OCI-LY7 (cell line): ENCODE measurements at regions not wholly inside any gene's neighbourhood (a gene's known extent, or its start where the extent isn't known, plus 50 kb on each side); places are given as distances from the start of the nearest gene placed in this dataset.
"Not testable (repeated sequence)": the region's sequence is repeated elsewhere in the genome, so short reads cannot be mapped to it uniquely, and the experiment has no call there.

Experiments used
- BruUV-seq: library from RNA; stranded (reverse); fragments of 400-500 nt; replicated peaks from 2 replicates; lab custom pipeline; 2021; lab: Mats Ljungman, UMichigan
- CTCF ChIA-PET: fragments of 300-600 bp; sonication (Branson Sonifier 250); formaldehyde crosslinking; loops from one replicate; lab custom pipeline; 2022; ENCODE audit warnings: antibody characterized with exemption; ENCODE audit not compliant: unreplicated experiment; lab: Charles Lee
- POLR2A ChIA-PET: fragments of 300-600 bp; sonication (Branson Sonifier 250); formaldehyde crosslinking; loops from one replicate; lab custom pipeline; 2022; ENCODE audit warnings: antibody characterized with exemption; lab: Charles Lee
- DNase-seq: peaks from one replicate; pipeline ENCODE4 v3.0.0-alpha.2; 2015; ENCODE audit warnings: low spot score
- H2AFZ ChIP-seq: fragments of 200-600 bp; sonication (generic), shearing (Covaris generic); 2 replicates; pipeline ENCODE4 v1.6.1; 2014; ENCODE audit warnings: mild to moderate bottlenecking, antibody characterized with exemption, low read length, moderate library complexity
- H3K27ac ChIP-seq: fragments of 200-600 bp; sonication (generic); 2 replicates; pipeline ENCODE4 v1.5.1; 2014; ENCODE audit warnings: mixed run types, low read depth, mild to moderate bottlenecking, moderate library complexity, low read length, inconsistent platforms; ENCODE audit not compliant: poor library complexity, severe bottlenecking
- H3K36me3 ChIP-seq: fragments of 200-600 bp; sonication (generic); 2 replicates; pipeline ENCODE4 v1.6.1; 2014; ENCODE audit warnings: mild to moderate bottlenecking, antibody characterized with exemption, low read length, moderate library complexity, mixed read lengths; ENCODE audit not compliant: insufficient read depth
- H3K4me1 ChIP-seq: fragments of 200-600 bp; sonication (generic); 2 replicates; pipeline ENCODE4 v1.5.1; 2014; ENCODE audit warnings: mild to moderate bottlenecking, low read length; ENCODE audit not compliant: insufficient read depth, poor library complexity, severe bottlenecking
- H3K4me2 ChIP-seq: fragments of 200-600 bp; sonication (generic); 2 replicates; pipeline ENCODE4 v1.6.1; 2014; ENCODE audit warnings: mild to moderate bottlenecking, low read length
- H3K4me3 ChIP-seq: fragments of 200-600 bp; sonication (generic); 2 replicates; pipeline ENCODE4 v1.5.1; 2014; ENCODE audit warnings: mild to moderate bottlenecking, low read depth, low read length; ENCODE audit not compliant: poor library complexity, severe bottlenecking
- H3K79me2 ChIP-seq: fragments of 200-600 bp; sonication (generic); 2 replicates; pipeline ENCODE4 v1.6.1; 2016; ENCODE audit warnings: low read depth, mild to moderate bottlenecking, low read length, moderate library complexity, mixed read lengths; ENCODE audit not compliant: insufficient read depth
- H3K9me2 ChIP-seq: fragments of 200-600 bp; sonication (generic); 2 replicates; pipeline ENCODE4 v1.6.1; 2016; ENCODE audit warnings: mild to moderate bottlenecking, low read length, mixed read lengths; ENCODE audit not compliant: insufficient read depth
- H3K9me3 ChIP-seq: fragments of 200-600 bp; sonication (generic); 2 replicates; pipeline ENCODE4 v1.6.1; 2014; ENCODE audit warnings: mild to moderate bottlenecking, mixed run types, low read length, mixed read lengths
- H4K20me1 ChIP-seq: fragments of 200-600 bp; sonication (generic); 2 replicates; pipeline ENCODE4 v1.6.1; 2014; ENCODE audit warnings: mild to moderate bottlenecking, antibody characterized with exemption, low read length, moderate library complexity, mixed read lengths; ENCODE audit not compliant: insufficient read depth
- CTCF ChIP-seq: fragments of 200-600 bp; sonication (generic); conservative IDR thresholded peaks from 2 replicates; pipeline ENCODE4 v1.5.1; 2014; ENCODE audit warnings: mild to moderate bottlenecking, antibody characterized with exemption, low read length, moderate library complexity, mixed read lengths
- EZH2phosphoT487 ChIP-seq: fragments of 200-600 bp; sonication (generic); IDR thresholded peaks from 2 replicates; pipeline ENCODE4 v1.6.1; 2018; ENCODE audit warnings: low read depth, borderline replicate concordance, mild to moderate bottlenecking, mixed run types, antibody characterized with exemption, low read length, moderate library complexity, mixed read lengths
- intact Hi-C: fragments of 100-400 bp; cut with micrococcal nuclease; formaldehyde crosslinking; loops from one replicate; pipeline ENCODE4 v1.10.0; 2022; ENCODE audit not compliant: unreplicated experiment

- no peaks in the 10 kb centered on the region for H3K79me2 ChIP-seq
- ChIA-PET POLR2A (no interaction called here), CTCF (no interaction called here)
- no peak for TF ChIP-seq CTCF
- TF ChIP-seq EZH2phosphoT487: no peak
- intact Hi-C loops: no loop called here
- no peak for DNase-seq
- no peak overlapping the region for H2AFZ ChIP-seq
- H3K4me1 ChIP-seq: no peaks in the 10 kb centered on the region
- no peak overlapping the region for H3K4me2 ChIP-seq
- no TSS peak for BruUV-seq
- no peaks in the 10 kb centered on the region for H4K20me1 ChIP-seq
- no peak overlapping the region for H3K4me3 ChIP-seq
- H3K9me2 ChIP-seq: no peaks in the 10 kb centered on the region
- H3K36me3 ChIP-seq: no peaks in the 10 kb centered on the region
- no peaks in the 10 kb centered on the region for H3K9me3 ChIP-seq
- H3K27ac ChIP-seq: no peak overlapping the region
Measured at GRCh38 chr7:91573405-91573804, 307.1 kb downstream of the MTERF1 start.

GRCh38 chr7:91576459-91576858 is 304.0 kb downstream of the MTERF1 start:
- CTCF ChIA-PET, H3K4me2 ChIP-seq, intact Hi-C loops, POLR2A ChIA-PET, H2AFZ ChIP-seq, BruUV-seq, DNase-seq, H3K79me2 ChIP-seq, H3K4me3 ChIP-seq, H3K4me1 ChIP-seq, H3K9me3 ChIP-seq, H4K20me1 ChIP-seq, H3K9me2 ChIP-seq, H3K27ac ChIP-seq, H3K36me3 ChIP-seq: not testable (repeated sequence)

- H3K36me3 ChIP-seq: no peaks in the 10 kb centered on the region
- no peak overlapping the region for H3K27ac ChIP-seq
- TF ChIP-seq CTCF (no peak), EZH2phosphoT487 (no peak)
- H3K4me2 ChIP-seq: no peak overlapping the region
- no peaks in the 10 kb centered on the region for H3K9me3 ChIP-seq
- BruUV-seq: no TSS peak
- intact Hi-C loops: no loop called here
- no peaks in the 10 kb centered on the region for H3K79me2 ChIP-seq
- POLR2A ChIA-PET: interaction anchor here (0.7 kb wide), 1 partner anchor 518 kb away, joined by 3 read pairs; no protein-coding TSS in a partner anchor
- no peaks in the 10 kb centered on the region for H3K9me2 ChIP-seq
- CTCF ChIA-PET: no interaction called here
- no peaks in the 10 kb centered on the region for H4K20me1 ChIP-seq
- H3K4me3 ChIP-seq: no peak overlapping the region
- DNase-seq: no peak
- H2AFZ ChIP-seq: no peak overlapping the region
- H3K4me1 ChIP-seq: no peaks in the 10 kb centered on the region
Measured at GRCh38 chr7:91579837-91580236, 300.7 kb downstream of the MTERF1 start.
